GM19193 (cell line): ENCODE measurements at regions not wholly inside any gene's neighbourhood (a gene's known extent, or its start where the extent isn't known, plus 50 kb on each side); places are given as distances from the start of the nearest gene placed in this dataset.

Source experiments
- POLR2A ChIP-seq: IDR thresholded peaks from 4 replicates; pipeline ENCODE4 v1.6.1; 2011; ENCODE audit not compliant: insufficient read depth, insufficient read length; ENCODE audit errors: extremely low read depth

DNA sequence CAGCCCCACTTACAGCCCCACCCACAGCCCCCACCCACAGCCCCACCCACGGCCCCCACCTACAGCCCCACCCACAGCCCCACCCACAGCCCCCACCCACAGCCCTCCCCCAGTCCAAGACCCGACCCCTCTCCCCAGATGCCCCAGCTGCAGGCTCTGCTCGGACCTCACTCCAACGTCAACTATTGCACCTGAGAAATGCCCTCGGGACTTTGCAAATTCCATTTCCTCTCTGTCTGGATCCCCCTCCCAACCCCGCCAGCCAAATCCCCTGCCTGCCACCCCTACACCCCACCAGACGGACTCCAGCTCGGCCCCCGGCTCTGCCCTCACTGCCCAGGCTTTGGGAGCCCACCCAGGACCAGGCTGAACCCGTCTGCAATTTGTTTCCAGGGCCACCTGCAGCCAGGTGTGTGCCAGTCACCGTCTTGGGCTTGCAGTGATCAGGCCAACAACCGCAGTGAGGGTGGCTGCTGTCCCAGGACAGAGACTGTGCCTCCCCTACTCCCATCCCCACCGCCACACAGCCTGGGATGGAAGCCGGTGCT lies 662.8 kb downstream of the BRD1 start:
- no peak for TF ChIP-seq POLR2A

GRCh38 chr22:49163960-49164690 lies 663.5 kb downstream of the BRD1 start:
- no peak for TF ChIP-seq POLR2A

GRCh38 chr22:49163258-49163959 lies 664.3 kb downstream of the BRD1 start:
- no peak for TF ChIP-seq POLR2A

GRCh38 chr22:49162841-49163240 lies 664.8 kb downstream of the BRD1 start:
- TF ChIP-seq POLR2A: no peak

DNA sequence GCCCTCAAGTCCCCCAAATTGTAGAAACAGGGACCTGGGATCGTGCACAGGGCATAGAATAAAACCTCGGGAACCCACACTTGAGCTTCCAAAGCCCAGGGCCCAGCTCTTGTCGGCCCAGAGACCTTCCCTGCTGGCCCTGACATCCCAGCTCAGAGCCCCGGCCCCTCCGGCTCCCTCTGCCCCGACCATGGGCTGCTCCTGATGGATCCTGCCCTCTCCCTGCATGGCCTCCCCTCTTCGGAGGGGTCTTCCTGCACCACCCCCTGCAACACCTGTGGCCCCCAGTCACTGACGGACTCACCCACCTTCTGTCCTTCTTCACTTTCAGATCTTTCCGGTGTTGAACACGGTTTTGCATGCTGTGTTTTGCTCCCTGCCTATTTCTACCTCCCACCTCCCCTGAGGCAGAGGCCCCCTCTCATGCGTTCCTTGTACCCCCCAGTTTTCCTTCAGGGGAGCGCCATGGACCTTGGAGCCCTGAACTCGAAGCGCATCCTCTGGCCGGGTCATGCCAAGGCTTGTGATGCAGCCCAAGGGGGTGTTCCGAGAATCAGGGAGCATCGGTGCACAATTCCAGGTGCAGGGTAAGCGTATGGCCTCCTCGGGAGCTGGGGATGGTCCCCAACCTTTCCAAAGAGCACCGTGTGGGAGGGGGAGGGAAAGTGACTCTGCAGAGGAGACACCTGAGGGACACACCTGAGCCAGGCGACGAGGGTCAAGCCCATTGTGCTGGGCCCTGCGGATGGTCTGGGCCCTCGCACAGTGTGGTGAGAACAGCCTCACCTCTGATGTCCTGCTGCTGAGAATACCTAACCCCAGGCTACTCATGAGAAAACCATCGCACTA lies 666.4 kb downstream of the BRD1 start:
- TF ChIP-seq POLR2A: no peak

DNA sequence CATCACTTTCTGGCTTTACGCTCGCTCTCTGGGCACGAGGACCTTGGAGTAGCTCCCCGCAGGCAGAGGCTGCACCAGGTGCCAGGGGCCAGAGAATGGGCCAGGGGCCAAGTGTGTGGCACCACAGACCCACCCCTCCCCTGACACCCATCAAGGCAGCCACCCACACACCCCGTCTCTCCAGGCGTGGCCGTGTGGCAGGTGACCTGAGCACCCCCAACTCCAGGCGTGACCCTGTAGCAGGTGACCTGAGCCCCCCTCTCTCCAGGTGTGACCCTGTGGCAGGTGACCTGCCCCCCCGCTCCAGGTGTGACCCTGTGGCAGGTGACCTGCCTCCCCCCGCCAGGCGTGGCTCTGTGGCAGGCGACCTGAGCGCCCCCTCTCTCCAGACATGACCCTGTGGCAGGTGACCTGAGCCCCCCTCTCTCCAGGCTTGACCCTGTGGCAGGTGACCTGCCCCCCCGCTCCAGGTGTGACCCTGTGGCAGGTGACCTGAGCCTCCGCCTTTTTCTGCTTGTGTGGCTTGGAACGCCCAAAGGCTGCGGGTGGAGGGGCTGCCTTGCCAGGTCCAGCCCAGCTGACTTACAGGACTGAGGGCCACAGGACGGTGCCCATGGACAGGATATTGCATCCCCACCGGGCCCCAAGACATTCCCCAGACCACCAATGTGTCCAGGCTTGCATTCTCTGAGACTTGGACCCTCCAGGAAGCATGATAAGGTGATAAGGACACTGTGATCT lies 667.2 kb downstream of the BRD1 start:
- no peak for TF ChIP-seq POLR2A

GRCh38 chr22:49159711-49160110 lies 668.0 kb downstream of the BRD1 start:
- TF ChIP-seq POLR2A: no peak

- TF ChIP-seq POLR2A: no peak
These were observed 668.7 kb downstream of the BRD1 start for GRCh38 chr22:49158741-49159564.

DNA sequence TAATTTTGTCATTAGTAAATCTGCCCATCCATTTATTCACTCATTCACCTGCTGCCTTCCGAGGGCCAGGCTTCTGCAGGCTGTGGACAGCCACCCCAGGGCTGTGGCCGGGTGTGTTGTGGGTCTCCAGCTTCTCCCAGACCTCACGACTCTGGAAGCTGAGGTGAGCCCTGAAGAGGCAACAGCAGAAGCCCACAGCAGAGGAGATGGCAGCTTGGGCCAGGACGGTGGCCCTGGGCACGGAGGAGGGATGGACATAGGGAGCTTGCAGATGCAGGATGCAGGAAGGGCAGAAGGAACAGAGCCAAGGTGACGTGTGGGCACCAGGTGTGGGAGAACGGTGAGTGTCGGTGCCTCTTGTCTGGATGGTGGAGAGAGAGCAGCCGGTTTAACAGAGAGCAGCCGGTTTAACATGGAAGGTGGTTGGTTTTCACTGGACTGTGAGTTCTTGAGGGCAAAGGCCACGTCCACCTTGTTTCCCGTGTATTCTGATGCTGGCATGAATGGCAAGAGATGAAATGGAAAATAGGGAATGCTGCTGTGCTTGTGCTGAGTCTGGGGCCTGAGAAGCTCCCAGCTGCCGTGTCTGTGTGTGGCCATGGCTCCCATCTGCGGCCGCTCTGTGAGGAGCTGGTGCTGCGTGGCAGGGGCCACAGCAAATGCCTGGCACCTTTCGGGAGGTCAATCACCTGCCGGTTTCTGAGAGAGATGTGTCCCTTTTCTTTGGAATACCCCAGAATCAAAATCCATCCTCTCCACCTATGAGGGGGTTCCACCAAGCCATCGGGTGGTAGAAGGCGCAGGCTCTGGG lies 669.9 kb downstream of the BRD1 start:
- TF ChIP-seq POLR2A: no peak

- TF ChIP-seq POLR2A: no peak
These were observed 670.9 kb downstream of the BRD1 start for GRCh38 chr22:49156662-49157285.

- TF ChIP-seq POLR2A: no peak
These were observed 671.7 kb downstream of the BRD1 start for GRCh38 chr22:49155770-49156580.
